ENCODE measurements at regions not wholly inside any gene's neighbourhood (a gene's known extent, or its start where the extent isn't known, plus 50 kb on each side); places are given as distances from the start of the nearest gene placed in this dataset.

GRCh38 chr9:90127923-90128322 lies 514.7 kb downstream of the DIRAS2 start:
- H3K27me3 ChIP-seq (ENCODE audit: control insufficient read depth in 3 of 3, insufficient read depth in 3 of 3, low read length in 2 of 3), result peaks cover 0 to 4% (median 0%) of the 10 kb centered on the region in 3 donors
- no peak for TF ChIP-seq CTCF (IDR thresholded peaks at IDR 0.05; ENCODE audit: control extremely low read depth, extremely low read depth)
- H3K4me3 ChIP-seq, result no peak overlapping the region
- H3K4me1 ChIP-seq (ENCODE audit: control insufficient read depth in 5 of 5, insufficient read depth in 5 of 5, low read length in 5 of 5), result peaks cover 0 to 27% (median 0%) of the 10 kb centered on the region in 5 donors
- no peak overlapping the region for H3K9ac ChIP-seq (ENCODE audit: insufficient read depth in 1 of 2, low read length in 2 of 2)
- no peak overlapping the region for H3K27ac ChIP-seq (ENCODE audit: low read depth in 1 of 2, low read length in 1 of 2)
- no peak for ATAC-seq (ENCODE audit: insufficient read depth, low FRiP score)
- 85 to 86% methylated on average over 5 of the region's 5 CpGs for WGBS, 2 donors
- peaks cover 0 to 7% (median 0%) of the 10 kb centered on the region in 4 donors for H3K9me3 ChIP-seq (ENCODE audit: control insufficient read depth in 4 of 4, insufficient read depth in 3 of 4, low read length in 3 of 4)
- DNase-seq, result no peak
- no peaks in the 10 kb centered on the region for H3K36me3 ChIP-seq (ENCODE audit: control insufficient read depth in 4 of 4, insufficient read depth in 4 of 4, low read length in 4 of 4)

- no peak overlapping the region for H3K9ac ChIP-seq (ENCODE audit: insufficient read depth in 1 of 2, low read length in 2 of 2)
- no peak for TF ChIP-seq CTCF (IDR thresholded peaks at IDR 0.05; ENCODE audit: control extremely low read depth, extremely low read depth)
- H3K9me3 ChIP-seq (ENCODE audit: control insufficient read depth in 4 of 4, insufficient read depth in 3 of 4, low read length in 3 of 4), result peaks cover 0 to 1% (median 0%) of the 10 kb centered on the region in 4 donors
- H3K27me3 ChIP-seq (ENCODE audit: control insufficient read depth in 3 of 3, insufficient read depth in 3 of 3, low read length in 2 of 3), result peaks cover 0 to 4% (median 0%) of the 10 kb centered on the region in 3 donors
- no peak for DNase-seq
- no peaks in the 10 kb centered on the region for H3K36me3 ChIP-seq (ENCODE audit: control insufficient read depth in 4 of 4, insufficient read depth in 4 of 4, low read length in 4 of 4)
- WGBS, 2 donors, result 72 to 84% methylated on average over 7 of the region's 7 CpGs
- peaks cover 0 to 30% (median 0%) of the 10 kb centered on the region in 5 donors for H3K4me1 ChIP-seq (ENCODE audit: control insufficient read depth in 5 of 5, insufficient read depth in 5 of 5, low read length in 5 of 5)
- H3K4me3 ChIP-seq, result no peak overlapping the region
- no peak for ATAC-seq (ENCODE audit: insufficient read depth, low FRiP score)
- no peak overlapping the region for H3K27ac ChIP-seq (ENCODE audit: low read depth in 1 of 2, low read length in 1 of 2)
Observed at GRCh38 chr9:90128587-90129190, 513.9 kb downstream of the DIRAS2 start.

- Histone ChIP-seq H3K9ac (ENCODE audit: insufficient read depth in 1 of 2, low read length in 2 of 2) (no peak overlapping the region), H3K4me1 (ENCODE audit: control insufficient read depth in 5 of 5, insufficient read depth in 5 of 5, low read length in 5 of 5) (peaks cover 0 to 27% (median 0%) of the 10 kb centered on the region in 5 donors), H3K4me3 (no peak overlapping the region), H3K27ac (ENCODE audit: low read depth in 1 of 2, low read length in 1 of 2) (no peak overlapping the region), H3K9me3 (ENCODE audit: control insufficient read depth in 4 of 4, insufficient read depth in 3 of 4, low read length in 3 of 4) (no peaks in the 10 kb centered on the region), H3K27me3 (ENCODE audit: control insufficient read depth in 3 of 3, insufficient read depth in 3 of 3, low read length in 2 of 3) (peaks cover 0 to 4% (median 0%) of the 10 kb centered on the region in 3 donors), H3K36me3 (ENCODE audit: control insufficient read depth in 4 of 4, insufficient read depth in 4 of 4, low read length in 4 of 4) (no peaks in the 10 kb centered on the region)
- TF ChIP-seq CTCF (IDR thresholded peaks at IDR 0.05; ENCODE audit: control extremely low read depth, extremely low read depth), result no peak
- no peak for DNase-seq
- ATAC-seq (ENCODE audit: insufficient read depth, low FRiP score), result no peak
- WGBS, 2 donors, result 88 to 93% methylated on average over 4 of the region's 4 CpGs
Observed at GRCh38 chr9:90129446-90129845, 513.2 kb downstream of the DIRAS2 start.

- no peak overlapping the region for H3K9ac ChIP-seq (ENCODE audit: insufficient read depth in 1 of 2, low read length in 2 of 2)
- ATAC-seq (ENCODE audit: insufficient read depth, low FRiP score) (no peak), DNase-seq (no peak)
- no peak overlapping the region for H3K4me3 ChIP-seq
- no peak overlapping the region for H3K27ac ChIP-seq (ENCODE audit: low read depth in 1 of 2, low read length in 1 of 2)
- peaks cover 0 to 2% (median 0%) of the 10 kb centered on the region in 4 donors for H3K9me3 ChIP-seq (ENCODE audit: control insufficient read depth in 4 of 4, insufficient read depth in 3 of 4, low read length in 3 of 4)
- 81 to 85% methylated on average over 7 of the region's 7 CpGs for WGBS, 2 donors
- H3K27me3 ChIP-seq (ENCODE audit: control insufficient read depth in 3 of 3, insufficient read depth in 3 of 3, low read length in 2 of 3), result peaks cover 0 to 4% (median 0%) of the 10 kb centered on the region in 3 donors
- TF ChIP-seq CTCF (IDR thresholded peaks at IDR 0.05; ENCODE audit: control extremely low read depth, extremely low read depth), result no peak
- H3K36me3 ChIP-seq (ENCODE audit: control insufficient read depth in 4 of 4, insufficient read depth in 4 of 4, low read length in 4 of 4), result no peaks in the 10 kb centered on the region
- H3K4me1 ChIP-seq (ENCODE audit: control insufficient read depth in 5 of 5, insufficient read depth in 5 of 5, low read length in 5 of 5), result peaks cover 0 to 7% (median 0%) of the 10 kb centered on the region in 5 donors
Observed at GRCh38 chr9:90131568-90131967, 511.1 kb downstream of the DIRAS2 start.
